Keratinocyte (primary cell): ENCODE measurements at regions not wholly inside any gene's neighbourhood (a gene's known extent, or its start where the extent isn't known, plus 50 kb on each side); places are given as distances from the start of the nearest gene placed in this dataset.

Experiments
- DNase-seq: peaks from one replicate; pipeline ENCODE4 v3.0.0-alpha.2; 2011; ENCODE audit warnings: low read depth, missing footprints, low spot score
- FAIRE-seq: peaks from 2 replicates; lab custom pipeline; 2011; peaks lifted over from hg19 to GRCh38; lab: Jason Lieb, UNC
- H2AFZ ChIP-seq: 2 replicates; pipeline ENCODE4 v1.6.0; 2012; ENCODE audit warnings: low read length, control low read depth, inconsistent platforms; ENCODE audit not compliant: control insufficient read depth
- H3K27ac ChIP-seq: 2 replicates; pipeline ENCODE4 v1.5.1; 2011; ENCODE audit warnings: low read length; ENCODE audit not compliant: control insufficient read depth, insufficient read depth
- H3K27me3 ChIP-seq: 3 replicates; pipeline ENCODE4 v1.6.0; 2011; ENCODE audit warnings: low read length; ENCODE audit not compliant: control insufficient read depth, insufficient read depth; ENCODE audit errors: extremely low read depth
- H3K36me3 ChIP-seq, 2 experiments: 2 replicates in 1 of 2; 3 replicates in 1 of 2; pipeline ENCODE4 v1.5.1; 2011; ENCODE audit warnings: low read length in 2 of 2, mild to moderate bottlenecking in 1 of 2; ENCODE audit not compliant: control insufficient read depth in 2 of 2, insufficient read depth in 2 of 2; ENCODE audit errors: extremely low read depth in 1 of 2
- H3K4me1 ChIP-seq: 3 replicates; pipeline ENCODE4 v1.5.1; 2011; ENCODE audit warnings: low read length; ENCODE audit not compliant: control insufficient read depth, insufficient read depth; ENCODE audit errors: extremely low read depth
- H3K4me2 ChIP-seq: 3 replicates; pipeline ENCODE4 v1.6.0; 2011; ENCODE audit warnings: low read depth, low read length; ENCODE audit not compliant: control insufficient read depth, insufficient read depth; ENCODE audit errors: extremely low read depth
- H3K4me3 ChIP-seq, 3 experiments: fragments of 200-600 bp in 1 of 3; sonication (generic) in 1 of 3; 2 replicates in 2 of 3; 3 replicates in 1 of 3; pipeline ENCODE4 v1.5.1; 2011 to 2016; ENCODE audit warnings: low read length in 3 of 3, mild to moderate bottlenecking in 3 of 3, control low read depth in 2 of 3, inconsistent platforms in 1 of 3, low read depth in 1 of 3, mixed read lengths in 1 of 3, mixed run types in 1 of 3, moderate library complexity in 1 of 3; ENCODE audit not compliant: control insufficient read depth in 2 of 3, insufficient read depth in 2 of 3; ENCODE audit errors: extremely low read depth in 1 of 3
- H3K79me2 ChIP-seq: 2 replicates; pipeline ENCODE4 v1.6.0; 2012; ENCODE audit warnings: low read length; ENCODE audit not compliant: control insufficient read depth, insufficient read depth
- H3K9ac ChIP-seq: 3 replicates; pipeline ENCODE4 v1.6.0; 2011; ENCODE audit warnings: low read length; ENCODE audit not compliant: control insufficient read depth, insufficient read depth; ENCODE audit errors: extremely low read depth
- H3K9me1 ChIP-seq: 3 replicates; pipeline ENCODE4 v1.6.0; 2011; ENCODE audit warnings: low read length; ENCODE audit not compliant: control insufficient read depth, insufficient read depth; ENCODE audit errors: extremely low read depth
- H3K9me3 ChIP-seq: 2 replicates; pipeline ENCODE4 v1.5.1; 2012; ENCODE audit warnings: low read depth, low read length; ENCODE audit not compliant: control insufficient read depth
- H4K20me1 ChIP-seq: 3 replicates; pipeline ENCODE4 v1.6.0; 2011; ENCODE audit warnings: low read length; ENCODE audit not compliant: control insufficient read depth, insufficient read depth; ENCODE audit errors: extremely low read depth
- EZH2 ChIP-seq: IDR thresholded peaks from one replicate; pipeline ENCODE4 v1.6.1; 2012; ENCODE audit warnings: inconsistent platforms, mild to moderate bottlenecking, low read length, moderate library complexity
- dilution Hi-C: fragments of 300-500 bp; cut with MboI; formaldehyde crosslinking; loops from one replicate; pipeline ENCODE4 v1.7.0; 2020; ENCODE audit warnings: low sequenced_read_pairs; ENCODE audit not compliant: extremely low pct_ligation_motif_present
- TF ChIP-seq, protein P1 (sequence below), 3 experiments: IDR thresholded peaks in 1 of 3; conservative IDR thresholded peaks in 1 of 3; optimal IDR thresholded peaks in 1 of 3; 2 replicates in 2 of 3; 3 replicates in 1 of 3; pipeline versions ENCODE3 to v1.5.1; 2011; ENCODE audit warnings: low read length in 3 of 3, mild to moderate bottlenecking in 3 of 3, moderate library complexity in 2 of 3, control low read depth in 1 of 3, inconsistent platforms in 1 of 3; ENCODE audit not compliant: insufficient read depth in 2 of 3; ENCODE audit errors: extremely low read depth in 1 of 3

DNA sequence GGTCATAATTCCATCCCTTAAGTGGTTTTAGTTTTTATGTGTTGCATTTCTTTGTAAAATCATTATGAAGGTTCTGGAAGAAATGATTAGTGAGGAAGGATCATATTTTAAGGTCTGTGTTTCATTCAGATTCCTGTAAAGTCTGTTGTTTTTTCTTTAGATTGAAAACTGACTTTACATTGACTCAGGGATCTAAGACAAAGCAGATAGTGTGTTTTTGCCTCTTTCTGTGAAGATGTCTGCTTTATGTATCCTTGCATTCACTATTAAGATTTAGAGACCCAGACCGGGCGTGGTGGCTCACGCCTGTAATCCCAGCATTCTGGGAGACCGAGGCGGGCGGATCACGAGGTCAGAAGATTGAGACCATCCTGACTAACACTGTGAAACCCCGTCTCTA is 225.7 kb downstream of the SAMD5 start:
- no peak overlapping the region for H3K4me2 ChIP-seq

DNA sequence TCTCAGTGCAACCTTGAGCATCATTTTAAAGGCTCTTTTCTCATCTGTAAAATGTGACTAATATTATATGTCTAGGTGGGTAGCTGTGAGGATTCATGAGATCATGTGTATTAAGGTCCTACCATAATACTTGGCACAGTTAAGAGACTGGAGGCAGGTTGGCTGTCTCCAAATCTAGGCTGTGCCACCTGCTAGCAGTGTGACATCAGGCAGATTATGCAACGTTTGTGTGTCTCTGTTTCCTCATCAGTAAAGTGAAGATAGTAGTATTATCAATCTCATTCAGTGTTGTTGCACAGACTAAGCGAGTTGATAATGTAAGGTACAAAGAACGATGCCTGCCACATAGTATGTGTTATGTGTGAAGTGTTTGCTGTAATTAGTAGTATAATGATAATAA is 227.4 kb downstream of the SAMD5 start:
- TF ChIP-seq, protein P1, sequence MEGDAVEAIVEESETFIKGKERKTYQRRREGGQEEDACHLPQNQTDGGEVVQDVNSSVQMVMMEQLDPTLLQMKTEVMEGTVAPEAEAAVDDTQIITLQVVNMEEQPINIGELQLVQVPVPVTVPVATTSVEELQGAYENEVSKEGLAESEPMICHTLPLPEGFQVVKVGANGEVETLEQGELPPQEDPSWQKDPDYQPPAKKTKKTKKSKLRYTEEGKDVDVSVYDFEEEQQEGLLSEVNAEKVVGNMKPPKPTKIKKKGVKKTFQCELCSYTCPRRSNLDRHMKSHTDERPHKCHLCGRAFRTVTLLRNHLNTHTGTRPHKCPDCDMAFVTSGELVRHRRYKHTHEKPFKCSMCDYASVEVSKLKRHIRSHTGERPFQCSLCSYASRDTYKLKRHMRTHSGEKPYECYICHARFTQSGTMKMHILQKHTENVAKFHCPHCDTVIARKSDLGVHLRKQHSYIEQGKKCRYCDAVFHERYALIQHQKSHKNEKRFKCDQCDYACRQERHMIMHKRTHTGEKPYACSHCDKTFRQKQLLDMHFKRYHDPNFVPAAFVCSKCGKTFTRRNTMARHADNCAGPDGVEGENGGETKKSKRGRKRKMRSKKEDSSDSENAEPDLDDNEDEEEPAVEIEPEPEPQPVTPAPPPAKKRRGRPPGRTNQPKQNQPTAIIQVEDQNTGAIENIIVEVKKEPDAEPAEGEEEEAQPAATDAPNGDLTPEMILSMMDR (optimal IDR thresholded peaks at IDR 0.05 in 1 of 3, IDR thresholded peaks at IDR 0.05 in 1 of 3, conservative IDR thresholded peaks at IDR 0.05 in 1 of 3; ENCODE audit: extremely low read depth in 1 of 3, insufficient read depth in 2 of 3, low read length in 3 of 3) = no peak
- TF ChIP-seq EZH2 = no peak
- Histone ChIP-seq H4K20me1 (no peaks in the 10 kb centered on the region), H2AFZ (no peak overlapping the region), H3K4me2 (no peak overlapping the region), H3K79me2 (no peaks in the 10 kb centered on the region), H3K9me3 (no peaks in the 10 kb centered on the region), H3K27me3 (no peaks in the 10 kb centered on the region), H3K9me1 (no peaks in the 10 kb centered on the region), H3K9ac (no peak overlapping the region), H3K27ac (no peak overlapping the region), H3K4me1 (peaks cover 7% of the 10 kb centered on the region), H3K4me3 (no peak overlapping the region), H3K36me3 (no peaks in the 10 kb centered on the region)
- dilution Hi-C loops = no loop called here
- no peak for DNase-seq
- FAIRE-seq = no peak

More for the DNA sequence above, 225.7 kb downstream of the SAMD5 start:
- Histone ChIP-seq H3K4me1 (peaks cover 7% of the 10 kb centered on the region), H3K9ac (no peak overlapping the region), H4K20me1 (no peaks in the 10 kb centered on the region), H3K4me3 (no peak overlapping the region), H3K36me3 (no peaks in the 10 kb centered on the region), H3K27me3 (no peaks in the 10 kb centered on the region), H3K9me3 (no peaks in the 10 kb centered on the region), H3K27ac (no peak overlapping the region), H2AFZ (no peak overlapping the region), H3K9me1 (no peaks in the 10 kb centered on the region), H3K79me2 (no peaks in the 10 kb centered on the region)
- dilution Hi-C loops = no loop called here
- FAIRE-seq (no peak), DNase-seq (no peak)
- no peak for TF ChIP-seq EZH2
- TF ChIP-seq, protein P1 (optimal IDR thresholded peaks at IDR 0.05 in 1 of 3, IDR thresholded peaks at IDR 0.05 in 1 of 3, conservative IDR thresholded peaks at IDR 0.05 in 1 of 3; ENCODE audit: extremely low read depth in 1 of 3, insufficient read depth in 2 of 3, low read length in 3 of 3) = no peak
